Ureter (tissue), 1 donor: ENCODE measurements at regions not wholly inside any gene's neighbourhood (a gene's known extent, or its start where the extent isn't known, plus 50 kb on each side); places are given as distances from the start of the nearest gene placed in this dataset.

ENCODE experiments used
- DNase-seq: peaks from one replicate; pipeline ENCODE4 v3.0.0-alpha.2; 2020; ENCODE audit warnings: low spot score
- donor health status: DM: yes; HTN: yes; CAD: no.

DNA sequence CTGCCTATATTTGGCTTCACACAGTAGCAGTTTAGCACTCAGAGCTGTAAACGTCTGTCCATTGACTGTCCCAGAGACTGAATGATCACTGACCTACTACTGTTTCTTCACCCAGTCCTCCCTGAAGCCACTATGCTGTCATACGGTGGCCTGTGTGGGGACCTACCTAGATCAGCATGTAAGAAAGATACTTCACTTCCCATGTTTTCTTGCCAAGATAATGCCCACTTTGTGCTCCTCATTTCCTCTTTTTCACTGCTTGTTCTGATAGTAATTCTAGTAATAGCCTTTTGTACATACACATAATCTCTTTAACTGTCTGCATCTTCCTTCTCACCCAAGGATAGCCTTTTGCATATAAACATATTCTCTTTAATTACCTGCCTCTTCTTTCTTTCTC is 109.9 kb upstream of the TIAM2 start:
- no peak for DNase-seq

DNA sequence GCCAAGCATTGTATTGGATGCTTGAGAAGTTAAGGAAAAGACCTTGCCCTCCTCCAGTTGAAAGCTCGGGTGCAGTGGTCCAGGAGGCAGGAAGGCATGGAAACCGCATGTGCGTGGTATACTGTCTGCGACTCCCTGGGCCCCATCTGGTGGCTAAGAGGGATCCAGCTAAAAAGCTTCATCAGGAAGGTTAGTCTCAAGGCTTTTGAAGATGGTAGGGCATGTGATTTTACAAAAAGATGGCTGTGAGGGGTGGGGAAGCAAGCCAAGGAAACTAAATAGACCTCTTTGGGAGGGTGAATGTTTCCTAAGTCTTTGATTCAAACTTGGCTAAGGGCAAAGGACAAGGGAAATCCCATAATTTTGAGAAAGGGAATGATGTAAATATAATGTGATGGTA is 109.1 kb upstream of the TIAM2 start:
- DNase-seq: no peak

DNA sequence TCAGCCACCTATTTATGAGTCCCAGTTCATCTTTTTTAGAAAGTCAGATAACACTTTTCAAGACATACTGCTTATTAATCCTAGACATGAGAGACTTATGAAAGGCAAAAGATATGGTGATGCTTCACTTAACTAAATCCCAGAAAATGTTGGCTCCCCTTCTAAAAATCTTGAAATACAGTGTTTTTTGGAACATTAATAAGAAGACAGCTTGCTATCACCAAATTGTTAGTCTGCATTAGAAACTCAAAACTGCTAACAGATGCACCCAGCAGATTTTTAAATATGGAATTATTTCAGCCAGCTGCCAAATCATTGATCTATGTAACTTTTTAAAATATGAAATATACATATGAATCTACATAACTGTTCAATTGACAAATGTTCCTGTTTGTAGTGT is 108.6 kb upstream of the TIAM2 start:
- no peak for DNase-seq

DNA sequence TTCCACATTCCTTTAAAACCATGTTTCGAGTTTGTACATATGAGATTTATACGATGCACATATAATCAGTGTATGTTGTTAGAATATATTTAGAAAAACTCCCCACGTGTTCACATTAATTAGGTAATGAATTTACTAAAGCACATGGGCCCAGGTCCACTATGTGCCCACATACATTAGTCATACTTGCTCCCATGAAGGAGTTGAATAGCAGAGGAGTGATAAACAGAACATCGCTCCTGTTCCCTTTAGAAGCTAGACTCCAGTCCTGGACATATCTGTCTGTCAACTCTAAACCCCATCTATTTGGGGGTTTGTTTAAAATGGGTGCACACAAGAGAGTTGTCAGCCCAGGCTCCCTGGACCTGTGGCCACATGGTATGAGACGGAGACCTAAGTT is 108.1 kb upstream of the TIAM2 start:
- no peak for DNase-seq

DNA sequence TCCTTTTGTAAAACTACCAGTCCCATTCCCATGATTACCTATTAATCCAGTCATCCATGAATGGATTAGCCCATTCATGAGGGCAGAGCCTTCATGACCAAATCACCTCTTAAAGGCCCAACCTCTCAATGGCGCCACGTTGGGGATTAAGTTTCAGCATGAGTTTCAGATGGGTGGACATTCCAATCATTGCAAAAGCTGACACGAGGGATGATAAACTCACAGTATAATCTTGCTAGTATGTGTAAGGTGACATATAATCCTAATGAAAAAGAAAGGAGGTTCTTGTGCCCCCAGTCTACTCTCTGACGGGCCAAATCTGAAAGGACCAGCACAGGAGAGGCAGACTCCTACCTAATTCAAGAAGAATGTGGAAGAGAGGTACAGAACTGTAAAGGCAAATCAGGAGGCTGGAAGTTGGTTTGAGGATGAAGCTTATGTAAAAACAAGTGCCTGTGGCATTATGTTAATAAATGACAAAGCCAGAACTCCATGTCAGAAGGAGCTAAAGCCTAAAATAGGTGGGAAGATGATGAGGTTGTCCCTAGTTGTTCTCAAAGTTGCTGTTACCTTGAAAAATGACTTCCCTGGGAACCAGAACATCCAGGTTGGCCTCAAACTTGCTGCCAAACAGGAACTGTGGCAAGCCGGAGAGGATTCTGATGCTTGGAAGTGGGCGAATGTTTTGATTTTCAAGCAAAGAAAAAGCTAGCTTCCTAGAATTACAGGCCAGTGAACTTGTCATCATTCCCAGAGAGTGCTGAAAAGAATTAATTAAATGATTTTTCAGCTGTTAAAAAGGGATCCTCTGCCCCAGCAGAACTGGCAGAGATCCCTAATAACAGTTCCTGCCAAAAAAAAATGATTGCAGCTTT is 106.5 kb upstream of the TIAM2 start:
- DNase-seq: no peak

DNA sequence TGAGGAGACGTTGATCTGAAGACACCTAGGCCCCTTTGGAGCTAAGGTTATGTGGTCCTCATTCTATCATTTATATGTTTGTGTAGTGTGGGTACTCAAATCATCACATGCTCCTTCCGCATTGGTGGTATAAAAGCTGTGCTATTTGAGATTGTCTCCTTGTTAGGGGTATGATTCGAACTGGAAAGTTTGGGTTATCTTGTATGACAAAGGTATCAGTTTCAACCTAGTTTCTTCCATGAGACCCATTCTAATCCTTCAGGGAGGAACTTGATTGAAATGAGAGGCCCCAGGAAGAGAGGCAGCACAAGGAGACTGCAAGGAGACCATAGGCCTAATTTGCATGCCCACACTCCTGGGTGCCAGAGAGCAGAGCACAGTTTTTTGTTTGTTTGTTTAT is 104.2 kb upstream of the TIAM2 start:
- no peak for DNase-seq

DNA sequence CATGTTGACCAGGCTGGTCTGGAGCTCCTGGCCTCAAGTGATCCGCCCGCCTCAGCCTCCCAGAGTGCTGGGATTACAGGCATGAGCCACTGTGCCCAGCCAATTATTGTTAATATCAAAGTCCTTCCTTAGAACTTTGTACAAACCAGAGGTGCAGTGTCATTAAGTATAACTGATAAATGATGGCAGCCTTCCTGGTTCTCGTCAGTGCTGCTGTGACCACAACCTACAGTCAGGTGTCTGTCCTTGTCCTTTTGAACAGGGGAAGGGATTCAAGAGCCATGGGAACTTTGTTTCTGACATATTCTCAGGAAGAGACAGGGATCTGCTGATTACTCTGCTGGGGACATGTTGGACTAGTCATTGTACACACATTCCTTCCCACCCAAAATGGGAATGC is 103.2 kb upstream of the TIAM2 start:
- no peak for DNase-seq

DNA sequence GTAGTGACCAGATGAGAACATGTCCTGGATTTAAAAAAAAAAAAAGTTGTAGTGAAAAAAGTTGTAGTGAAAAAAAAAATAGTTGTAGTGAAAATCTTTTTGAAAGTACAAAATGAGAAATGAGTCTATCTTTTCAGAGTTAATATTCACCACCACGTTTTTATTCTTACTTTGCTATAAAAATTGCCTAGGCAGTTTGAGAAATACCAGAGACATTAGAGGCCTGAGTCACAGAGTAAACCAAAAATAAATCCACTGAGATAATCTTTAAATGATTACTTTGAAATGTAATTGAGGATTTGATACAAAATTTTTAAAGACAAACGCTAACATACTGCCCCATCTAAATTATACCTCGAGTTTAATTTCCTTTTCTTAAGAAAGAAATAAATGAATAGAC is 101.2 kb upstream of the TIAM2 start:
- DNase-seq: no peak

DNA sequence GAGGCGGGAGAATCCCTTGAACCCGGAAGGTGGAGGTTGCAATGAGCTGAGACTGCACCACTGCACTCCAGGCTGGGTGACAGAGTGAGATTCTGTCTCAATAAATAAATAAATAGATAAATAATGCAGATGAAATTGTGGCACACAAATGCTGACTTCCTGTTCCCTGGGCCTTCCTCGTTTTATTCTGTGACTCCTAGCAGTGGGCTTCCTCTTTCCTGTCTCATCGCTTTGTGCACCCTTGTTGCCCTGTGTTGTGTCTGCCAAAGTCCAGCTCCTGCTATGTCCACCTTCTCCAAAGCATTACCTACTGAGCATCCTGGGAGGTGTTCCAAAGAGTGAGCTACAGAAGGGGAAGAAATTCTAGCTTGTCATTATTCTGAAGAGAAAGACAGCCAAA is 100.2 kb upstream of the TIAM2 start:
- DNase-seq: no peak

DNA sequence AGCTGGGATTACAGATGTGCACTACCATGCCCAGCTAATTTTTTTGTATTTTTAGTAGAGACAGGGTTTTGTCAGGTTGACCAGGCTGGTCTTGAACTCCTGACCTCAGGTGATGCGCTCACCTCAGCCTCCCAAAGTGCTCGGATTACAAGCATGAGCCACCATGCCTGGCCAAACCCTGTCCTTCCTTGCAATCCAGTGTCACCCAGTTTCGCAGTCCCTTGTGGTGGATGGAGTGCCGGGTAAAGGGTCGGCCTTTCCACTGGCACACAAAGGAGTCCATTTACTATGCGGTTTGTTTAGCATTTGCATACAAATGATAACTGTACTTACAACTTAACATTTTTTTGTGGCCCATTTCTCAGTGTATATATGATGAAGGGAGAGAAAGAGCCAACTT is 99.3 kb upstream of the TIAM2 start:
- no peak for DNase-seq

DNA sequence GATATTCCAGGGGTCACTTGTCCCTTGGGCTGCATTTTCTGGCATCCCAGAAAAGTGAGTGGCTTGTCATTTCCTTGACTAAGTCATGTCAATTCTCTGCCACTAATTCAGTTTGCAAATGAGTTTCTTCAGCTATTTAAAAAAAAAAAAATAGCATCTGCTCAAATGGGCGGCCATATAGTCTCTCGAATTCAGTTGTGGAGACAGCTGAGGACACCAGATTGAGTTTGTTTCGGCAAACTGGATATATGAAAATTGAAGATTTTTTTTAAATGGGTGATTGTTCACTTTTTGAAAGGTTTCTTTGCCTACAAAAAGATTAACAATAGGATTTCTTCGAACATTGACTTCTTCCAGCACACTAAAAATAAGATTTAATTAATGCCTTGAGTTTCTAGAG is 96.3 kb upstream of the TIAM2 start:
- DNase-seq: no peak

DNA sequence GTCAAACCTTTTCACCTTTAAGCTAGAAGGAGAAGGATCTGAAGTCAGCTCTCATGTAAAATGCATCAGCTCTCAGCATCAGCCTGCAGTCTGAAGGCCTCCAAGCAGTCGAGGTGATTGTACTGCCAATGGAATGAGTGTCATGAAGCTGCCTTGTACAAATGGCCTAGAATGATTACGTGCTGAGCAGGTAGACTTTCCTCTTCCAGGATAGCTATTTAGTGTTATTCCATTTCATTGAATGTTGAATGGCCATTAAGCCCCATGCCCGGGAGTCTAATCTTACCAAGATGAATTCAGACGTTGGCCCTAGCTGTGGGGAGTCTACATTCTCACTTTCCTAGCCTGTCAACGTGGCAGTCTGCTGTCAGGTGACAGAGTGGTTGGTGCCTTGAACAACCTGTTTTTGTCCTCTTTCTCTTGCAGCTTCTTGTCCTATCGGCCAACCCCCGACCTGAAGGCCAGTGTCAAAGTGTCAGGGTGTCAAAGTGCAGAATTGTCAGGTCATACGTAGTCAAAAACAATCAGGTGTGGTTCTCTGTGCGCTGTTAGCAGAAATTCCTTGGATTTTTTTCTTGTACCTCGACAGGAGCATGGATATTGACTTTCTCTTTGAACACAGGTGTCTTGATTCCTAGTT is 95.2 kb upstream of the TIAM2 start:
- DNase-seq: no peak

DNA sequence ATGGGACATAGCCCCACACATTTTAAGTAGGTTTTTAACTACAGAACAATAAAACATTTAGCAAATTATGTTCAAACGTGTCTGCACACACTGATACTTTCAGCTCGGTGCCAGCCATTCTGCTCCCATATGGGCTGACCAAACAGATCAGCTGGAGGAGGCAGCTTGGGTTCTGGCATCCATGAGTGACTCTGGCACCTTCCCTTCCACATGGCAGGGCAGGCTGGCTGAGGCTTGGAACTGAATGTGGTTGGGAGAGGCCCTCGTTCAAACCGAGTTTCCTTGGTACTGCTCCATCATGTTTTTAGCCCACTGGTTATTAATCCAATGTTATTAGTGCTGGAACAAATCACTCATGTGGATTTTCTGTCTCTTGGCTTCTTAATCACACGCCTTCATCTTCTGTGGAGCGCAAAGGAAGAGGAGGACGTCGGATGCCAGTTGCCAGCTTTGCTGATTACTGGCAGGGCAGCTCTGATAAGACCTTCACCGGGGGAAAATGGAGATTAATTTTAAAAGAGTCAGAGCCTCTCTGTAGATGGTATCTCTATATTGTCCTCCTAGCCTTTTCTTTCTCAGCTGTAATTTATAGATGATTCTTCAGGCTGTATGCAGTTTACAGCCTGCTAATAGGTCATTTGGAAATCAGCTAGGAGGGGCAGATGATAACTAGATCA is 93.1 kb upstream of the TIAM2 start:
- DNase-seq: no peak

DNA sequence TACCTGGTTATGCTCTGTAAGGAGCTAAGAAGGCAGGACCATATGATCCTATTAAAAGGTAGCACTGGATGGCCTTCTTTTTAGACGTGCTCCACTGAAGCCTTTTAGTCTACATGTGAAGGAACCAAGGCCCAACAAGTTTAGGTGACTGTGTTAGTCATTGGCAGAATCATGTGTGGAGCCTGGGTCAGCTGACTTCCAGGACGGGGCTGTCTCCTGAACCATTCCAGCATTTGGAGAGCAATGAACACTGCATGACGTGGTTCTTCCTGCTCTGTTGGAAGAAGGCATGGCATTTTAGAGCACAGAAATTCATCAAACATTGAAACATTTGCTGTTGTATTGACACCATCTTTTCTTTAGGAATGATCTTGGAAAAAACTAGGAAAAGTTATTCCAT is 87.8 kb upstream of the TIAM2 start:
- DNase-seq: no peak

DNA sequence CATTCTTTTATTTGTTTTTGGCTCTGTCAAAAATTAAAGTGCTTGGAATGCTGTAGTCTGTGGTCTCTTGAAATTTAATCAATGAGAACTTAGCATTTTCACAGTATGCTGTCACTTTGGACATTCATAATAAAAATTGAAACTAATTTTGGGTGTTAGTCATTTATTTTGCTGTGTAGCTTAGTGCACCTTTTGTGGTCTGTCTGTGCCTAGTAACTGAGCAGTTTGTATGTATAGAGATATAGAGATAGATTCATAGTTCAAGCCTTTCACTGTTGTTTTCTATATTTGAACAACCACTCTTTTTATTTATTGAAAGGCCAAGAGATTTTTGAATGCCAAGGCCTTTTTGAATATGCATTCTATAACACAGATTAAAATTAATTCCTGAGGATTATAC is 86.4 kb upstream of the TIAM2 start:
- no peak for DNase-seq

DNA sequence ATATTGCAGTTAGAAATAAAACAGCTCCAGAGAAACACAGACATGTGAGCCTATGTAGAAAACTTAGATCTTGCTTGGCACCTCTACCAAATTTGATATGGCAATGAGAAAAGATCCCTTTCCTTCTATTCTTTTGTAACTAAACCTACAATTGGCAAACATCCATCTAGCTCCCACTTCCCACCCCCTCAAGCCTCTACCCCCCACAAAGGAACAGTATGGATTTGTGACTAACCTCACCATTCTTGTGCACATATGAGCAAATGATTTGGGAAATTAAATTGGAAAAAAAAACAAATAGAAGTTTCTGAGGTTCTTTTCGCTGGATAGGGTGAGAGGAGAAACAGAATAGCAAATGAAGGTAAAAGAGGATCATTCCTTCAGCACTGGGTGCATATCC is 85.8 kb upstream of the TIAM2 start:
- DNase-seq: no peak

DNA sequence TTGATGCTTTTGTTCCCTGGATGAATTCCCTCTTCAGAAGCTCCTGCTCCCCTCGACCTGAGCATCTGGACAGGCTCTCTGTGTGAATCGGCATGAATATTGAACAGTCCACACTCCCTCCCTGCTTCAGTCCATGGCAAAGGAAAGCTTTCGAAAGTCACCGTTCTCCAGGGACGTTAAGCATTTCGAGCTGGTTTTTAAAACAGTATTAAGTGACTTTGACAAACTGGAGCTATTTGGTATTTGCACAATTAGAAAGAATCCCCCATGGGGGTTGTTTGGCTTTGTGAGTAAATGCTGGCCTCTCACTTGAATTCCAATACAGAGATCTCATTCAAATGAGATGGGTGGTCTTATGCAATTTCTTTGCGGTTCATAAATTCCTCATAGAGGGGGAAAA is 85.3 kb upstream of the TIAM2 start:
- no peak for DNase-seq

DNA sequence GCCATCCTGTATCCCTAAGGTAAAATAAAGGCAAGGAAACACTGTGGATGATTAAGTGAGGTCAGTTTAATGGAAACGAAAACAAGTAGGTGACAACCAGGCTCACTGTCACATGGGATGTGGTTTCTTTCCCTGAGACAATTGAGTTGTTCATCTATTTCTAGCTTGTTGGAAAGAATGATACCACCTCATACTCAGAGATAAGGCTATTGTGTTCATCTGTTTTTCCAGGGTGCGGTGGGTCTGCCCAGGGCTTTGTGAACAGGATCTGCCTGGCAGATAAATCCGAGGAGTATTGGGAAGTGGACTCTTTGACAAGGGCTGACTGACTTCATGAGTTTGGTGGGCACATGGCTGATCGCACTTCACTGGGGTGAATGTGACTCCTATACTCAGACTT is 80.8 kb upstream of the TIAM2 start:
- DNase-seq: no peak

DNA sequence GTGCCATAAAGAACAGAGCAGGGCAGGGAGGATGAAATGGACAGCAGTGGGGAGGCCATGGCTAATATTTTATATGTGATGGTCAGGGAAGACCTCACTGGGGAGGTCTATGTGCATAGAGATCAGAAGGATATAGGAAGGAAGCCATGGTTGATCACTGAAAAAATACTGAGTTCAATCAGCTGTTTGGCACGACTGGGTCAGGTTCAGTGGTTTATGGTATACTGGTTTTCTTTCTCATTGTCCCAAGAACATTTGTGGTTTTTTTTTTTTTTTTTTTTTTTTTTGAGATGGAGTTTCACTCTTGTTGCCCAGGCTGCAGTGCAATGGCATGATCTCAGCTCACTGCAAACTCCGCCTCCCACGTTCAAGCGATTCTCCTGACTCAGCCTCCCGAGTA is 78.3 kb upstream of the TIAM2 start:
- no peak for DNase-seq

DNA sequence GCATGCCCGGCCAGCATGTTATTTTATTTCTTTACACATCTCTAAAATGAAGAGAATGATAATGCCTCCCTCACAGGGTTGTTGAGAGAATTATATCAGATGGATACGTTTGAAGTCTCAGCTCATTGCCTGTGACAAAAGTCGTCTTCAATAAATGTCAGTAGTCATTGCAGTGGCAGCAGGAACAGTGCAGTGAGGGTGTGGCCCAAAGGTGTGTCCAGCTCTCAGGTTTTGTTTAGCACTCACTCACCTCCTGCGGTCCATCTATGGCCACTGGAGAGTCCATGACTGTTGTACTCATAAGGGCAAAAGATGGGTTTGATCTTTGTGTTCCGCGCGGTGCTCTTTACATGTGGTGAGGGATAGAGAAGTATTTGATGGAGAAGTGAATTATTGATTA is 77.2 kb upstream of the TIAM2 start:
- no peak for DNase-seq

DNA sequence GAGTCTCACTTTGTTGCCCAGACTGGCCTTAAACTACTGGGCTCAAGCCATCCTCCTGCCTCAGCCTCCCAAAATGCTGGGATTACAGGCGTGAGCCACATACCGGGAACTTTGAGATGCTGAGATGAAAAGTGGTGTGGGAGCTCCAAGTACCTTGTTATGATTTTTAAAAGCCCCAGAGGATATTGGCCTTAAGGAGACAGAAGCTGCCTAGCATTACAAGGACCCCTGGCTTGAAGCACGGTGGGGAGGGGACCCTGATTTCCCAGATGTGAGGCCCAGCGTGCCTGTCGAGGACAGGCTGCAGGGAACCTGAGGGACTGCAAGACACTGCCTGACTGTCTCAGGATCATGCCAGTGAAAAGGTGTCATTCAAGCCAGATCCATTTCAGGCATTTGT is 75.3 kb upstream of the TIAM2 start:
- DNase-seq: no peak

DNA sequence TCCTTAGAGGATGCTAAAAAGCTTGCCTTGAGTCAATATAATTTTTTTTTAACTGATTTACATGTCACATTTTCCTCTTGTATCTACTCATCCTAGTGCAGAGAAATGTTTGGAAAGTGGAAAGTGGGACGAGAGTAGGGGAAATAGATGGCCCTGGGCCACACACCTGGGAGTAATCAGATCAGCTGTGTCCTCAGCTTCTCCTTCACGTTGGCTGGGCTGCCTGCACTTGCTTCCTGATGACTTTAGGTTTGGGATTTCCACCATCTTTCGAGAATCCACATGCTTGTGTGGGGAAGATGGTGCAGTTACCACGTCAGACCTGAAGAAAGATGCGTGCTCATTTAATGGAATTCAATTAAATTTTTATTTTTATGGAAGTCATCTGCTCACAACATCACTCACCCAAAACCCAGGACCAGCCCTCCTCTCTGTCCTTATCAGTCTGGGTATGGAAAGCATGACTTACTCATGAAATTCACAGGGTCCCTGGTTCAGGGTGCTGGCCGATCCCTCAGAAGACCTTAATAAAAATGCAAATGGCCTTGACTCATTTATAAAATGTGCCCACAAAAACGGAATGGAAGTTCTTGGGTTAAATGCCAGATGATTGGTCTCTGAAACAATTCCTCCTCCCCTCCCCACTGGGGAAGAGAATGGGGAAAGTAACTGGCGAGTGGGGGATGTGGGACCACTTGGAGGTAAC is 74.5 kb upstream of the TIAM2 start:
- no peak for DNase-seq

DNA sequence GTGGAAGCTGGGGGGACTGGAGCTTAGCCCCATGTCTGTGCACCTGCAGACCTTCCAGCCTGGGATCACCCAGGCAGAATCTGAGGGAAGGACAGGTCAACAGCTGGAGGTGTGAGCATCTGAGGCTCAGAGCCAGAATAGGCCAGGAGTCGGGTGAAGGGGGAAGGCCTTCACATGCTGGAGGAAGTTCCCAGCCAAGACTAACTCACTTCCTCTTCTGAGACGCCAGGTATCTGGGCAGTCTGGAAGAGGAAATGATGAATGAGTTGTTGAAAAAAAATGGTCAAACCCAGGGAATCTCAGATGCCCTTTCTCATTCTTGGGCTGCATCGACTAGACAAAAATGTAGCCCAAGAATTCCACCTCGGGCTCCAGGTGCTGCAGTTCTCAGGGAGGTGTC is 73.6 kb upstream of the TIAM2 start:
- no peak for DNase-seq
